Chondrocyte (in vitro differentiated cells): ENCODE measurements at regions not wholly inside any gene's neighbourhood (a gene's known extent, or its start where the extent isn't known, plus 50 kb on each side); places are given as distances from the start of the nearest gene placed in this dataset.
A peak's percentile ranks its signal among the peaks of the same experiment; 100 is the strongest.

Experiments used
- DNase-seq: peaks from one replicate; pipeline ENCODE4 v3.0.0; 2021; ENCODE audit warnings: mixed read lengths, low spot score
- H3K27ac Mint-ChIP-seq: one replicate; pipeline ENCODE4 v1.8.0; 2021; ENCODE audit warnings: mild to moderate bottlenecking, moderate library complexity, mixed read lengths; ENCODE audit not compliant: unreplicated experiment
- H3K27me3 Mint-ChIP-seq: 2 replicates; pipeline ENCODE4 v1.8.0; 2021; ENCODE audit warnings: low read depth, mixed read lengths
- H3K36me3 Mint-ChIP-seq: 2 replicates; pipeline ENCODE4 v1.8.0; 2021; ENCODE audit warnings: low read depth, mixed read lengths
- H3K4me1 Mint-ChIP-seq: 2 replicates; pipeline ENCODE4 v1.8.0; 2021; ENCODE audit warnings: low read depth, mild to moderate bottlenecking, mixed read lengths
- H3K4me3 Mint-ChIP-seq: one replicate; pipeline ENCODE4 v1.8.0; 2021; ENCODE audit warnings: mild to moderate bottlenecking, moderate library complexity, mixed read lengths; ENCODE audit not compliant: unreplicated experiment
- H3K9me3 Mint-ChIP-seq: 2 replicates; pipeline ENCODE4 v1.8.0; 2021; ENCODE audit warnings: low read depth, mixed read lengths
- TF ChIP-seq, protein P1 (sequence below): fragments of 200-600 bp; sonication (generic); IDR thresholded peaks from 2 replicates; pipeline ENCODE4 v1.5.0; 2021; ENCODE audit warnings: antibody characterized with exemption, mild to moderate bottlenecking, moderate library complexity

DNA sequence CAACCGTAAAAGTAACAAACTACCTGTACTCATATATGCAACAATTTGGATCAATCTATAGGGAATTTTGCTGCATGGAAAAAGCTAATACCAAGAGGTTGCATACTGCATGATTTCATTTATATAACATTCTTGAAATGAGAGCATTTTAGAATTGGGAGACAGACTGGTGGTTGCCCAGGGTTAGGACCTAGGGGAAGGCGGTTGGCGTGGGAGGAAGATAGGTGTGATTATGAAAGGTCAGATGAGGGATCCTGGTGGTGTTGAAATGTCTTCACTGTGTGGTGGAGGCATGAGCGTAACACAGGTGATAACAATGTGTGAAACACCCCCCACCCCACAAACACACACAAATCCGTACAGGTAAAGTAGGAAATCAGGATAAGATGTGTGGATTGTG lies 176.6 kb upstream of the ZBED5 start:
- Mint-ChIP-seq H3K9me3 (no peaks in the 10 kb centered on the region), H3K27me3 (no peaks in the 10 kb centered on the region), H3K27ac (no peak overlapping the region), H3K36me3 (no peaks in the 10 kb centered on the region), H3K4me3 (no peak overlapping the region), H3K4me1 (peaks cover 33% of the 10 kb centered on the region)
- TF ChIP-seq, protein P1, sequence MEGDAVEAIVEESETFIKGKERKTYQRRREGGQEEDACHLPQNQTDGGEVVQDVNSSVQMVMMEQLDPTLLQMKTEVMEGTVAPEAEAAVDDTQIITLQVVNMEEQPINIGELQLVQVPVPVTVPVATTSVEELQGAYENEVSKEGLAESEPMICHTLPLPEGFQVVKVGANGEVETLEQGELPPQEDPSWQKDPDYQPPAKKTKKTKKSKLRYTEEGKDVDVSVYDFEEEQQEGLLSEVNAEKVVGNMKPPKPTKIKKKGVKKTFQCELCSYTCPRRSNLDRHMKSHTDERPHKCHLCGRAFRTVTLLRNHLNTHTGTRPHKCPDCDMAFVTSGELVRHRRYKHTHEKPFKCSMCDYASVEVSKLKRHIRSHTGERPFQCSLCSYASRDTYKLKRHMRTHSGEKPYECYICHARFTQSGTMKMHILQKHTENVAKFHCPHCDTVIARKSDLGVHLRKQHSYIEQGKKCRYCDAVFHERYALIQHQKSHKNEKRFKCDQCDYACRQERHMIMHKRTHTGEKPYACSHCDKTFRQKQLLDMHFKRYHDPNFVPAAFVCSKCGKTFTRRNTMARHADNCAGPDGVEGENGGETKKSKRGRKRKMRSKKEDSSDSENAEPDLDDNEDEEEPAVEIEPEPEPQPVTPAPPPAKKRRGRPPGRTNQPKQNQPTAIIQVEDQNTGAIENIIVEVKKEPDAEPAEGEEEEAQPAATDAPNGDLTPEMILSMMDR = no peak
- DNase-seq = no peak

- Mint-ChIP-seq H3K4me1 (peaks cover 43% of the 10 kb centered on the region), H3K27ac (peak overlapping the region; percentile 54), H3K27me3 (no peaks in the 10 kb centered on the region), H3K4me3 (no peak overlapping the region), H3K9me3 (no peaks in the 10 kb centered on the region), H3K36me3 (peaks cover 1% of the 10 kb centered on the region)
- no peak for DNase-seq
- TF ChIP-seq, protein P1 = peak; percentile 10
Observed at GRCh38 chr11:11032066-11032465, 174.2 kb upstream of the ZBED5 start.

DNA sequence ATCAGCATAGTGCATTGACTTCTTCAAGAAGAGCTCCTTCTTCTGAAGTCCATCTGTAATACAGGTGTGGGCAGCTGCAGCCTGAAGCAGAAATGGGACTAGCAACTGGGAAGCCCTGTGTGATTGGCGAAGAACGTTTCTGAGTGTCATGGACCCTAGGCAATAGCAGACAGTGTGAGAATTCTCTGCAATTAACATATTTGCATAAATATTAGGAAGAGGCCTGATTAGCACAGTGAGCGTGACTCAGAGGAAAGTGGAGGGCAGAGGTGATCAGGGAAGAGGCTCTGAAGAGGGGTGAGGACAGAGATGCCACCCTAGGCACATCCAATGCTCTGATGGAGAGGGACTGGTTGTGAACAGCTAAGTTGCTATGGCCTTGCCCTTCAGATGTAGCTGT lies 171.2 kb upstream of the ZBED5 start:
- Mint-ChIP-seq H3K27ac (no peak overlapping the region), H3K27me3 (no peaks in the 10 kb centered on the region), H3K36me3 (peaks cover 1% of the 10 kb centered on the region)

GRCh38 chr11:11028017-11028692 lies 170.3 kb upstream of the ZBED5 start:
- TF ChIP-seq, protein P1 = peak; percentile 89
- H3K27ac Mint-ChIP-seq = no peak overlapping the region
- no peaks in the 10 kb centered on the region for H3K27me3 Mint-ChIP-seq
- peaks cover 26% of the 10 kb centered on the region for H3K4me1 Mint-ChIP-seq
- DNase-seq = no peak
- no peaks in the 10 kb centered on the region for H3K9me3 Mint-ChIP-seq
- peaks cover 1% of the 10 kb centered on the region for H3K36me3 Mint-ChIP-seq
- no peak overlapping the region for H3K4me3 Mint-ChIP-seq

More for the DNA sequence above, 171.2 kb upstream of the ZBED5 start:
- TF ChIP-seq, protein P1 = no peak
- DNase-seq = no peak
- Mint-ChIP-seq H3K4me1 (peaks cover 29% of the 10 kb centered on the region), H3K9me3 (no peaks in the 10 kb centered on the region), H3K4me3 (no peak overlapping the region)

DNA sequence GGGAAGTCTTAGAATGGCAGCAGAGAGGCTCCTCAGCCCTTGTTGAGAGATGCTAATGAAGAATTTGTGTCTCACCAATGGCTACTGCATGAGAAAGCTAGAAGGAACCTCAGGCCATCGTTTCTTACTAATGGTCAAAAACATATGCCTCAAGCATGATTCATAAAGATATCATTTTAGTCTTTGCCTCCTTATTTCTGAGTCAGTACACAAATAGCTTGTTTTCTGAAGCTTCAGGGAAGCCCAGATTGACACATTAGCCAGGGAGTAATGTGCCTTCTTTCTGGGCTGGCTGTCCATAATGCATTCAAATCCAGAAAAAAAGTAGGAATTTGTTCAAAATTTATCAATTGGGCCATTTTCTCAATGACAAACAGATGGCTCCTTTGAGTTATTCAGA lies 169.4 kb upstream of the ZBED5 start:
- Mint-ChIP-seq H3K27me3 (no peaks in the 10 kb centered on the region), H3K9me3 (no peaks in the 10 kb centered on the region), H3K4me3 (no peak overlapping the region), H3K4me1 (peaks cover 23% of the 10 kb centered on the region), H3K36me3 (peaks cover 1% of the 10 kb centered on the region), H3K27ac (no peak overlapping the region)
- TF ChIP-seq, protein P1 = no peak
- no peak for DNase-seq
